Retinal pigment epithelial cell (primary cell): ENCODE measurements at regions not wholly inside any gene's neighbourhood (a gene's known extent, or its start where the extent isn't known, plus 50 kb on each side); places are given as distances from the start of the nearest gene placed in this dataset.

Experiments
- DNase-seq: peaks from one replicate; pipeline ENCODE4 v3.0.0-alpha.2; 2010; ENCODE audit warnings: low read depth
- H3K4me3 ChIP-seq: 2 replicates; pipeline ENCODE4 v1.5.1; 2011; ENCODE audit warnings: mild to moderate bottlenecking, low read length, control low read depth, moderate library complexity
- TF ChIP-seq, protein P1 (sequence below): conservative IDR thresholded peaks from 2 replicates; pipeline ENCODE4 v1.5.1; 2011; ENCODE audit warnings: low read depth, low read length, control low read depth, inconsistent platforms

DNA sequence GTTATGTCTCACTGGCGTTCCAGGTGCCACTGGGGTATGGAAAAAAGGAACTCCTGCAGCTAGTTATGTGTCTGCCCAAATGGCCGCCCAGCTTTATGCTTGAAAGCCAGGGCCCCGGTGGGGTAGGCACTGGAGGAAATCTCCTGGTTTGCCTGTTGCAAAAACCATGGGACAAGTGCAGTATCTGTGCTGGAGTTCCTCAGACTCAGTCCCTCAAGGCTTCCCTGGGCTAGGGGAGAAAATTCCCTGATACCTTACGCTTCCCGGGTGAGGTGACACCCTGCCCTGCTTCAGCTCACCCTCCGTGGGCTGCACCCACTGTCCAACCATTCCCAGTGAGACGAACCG is 90.3 kb upstream of the CDK6 start:
- no peak overlapping the region for H3K4me3 ChIP-seq
- TF ChIP-seq, protein P1, sequence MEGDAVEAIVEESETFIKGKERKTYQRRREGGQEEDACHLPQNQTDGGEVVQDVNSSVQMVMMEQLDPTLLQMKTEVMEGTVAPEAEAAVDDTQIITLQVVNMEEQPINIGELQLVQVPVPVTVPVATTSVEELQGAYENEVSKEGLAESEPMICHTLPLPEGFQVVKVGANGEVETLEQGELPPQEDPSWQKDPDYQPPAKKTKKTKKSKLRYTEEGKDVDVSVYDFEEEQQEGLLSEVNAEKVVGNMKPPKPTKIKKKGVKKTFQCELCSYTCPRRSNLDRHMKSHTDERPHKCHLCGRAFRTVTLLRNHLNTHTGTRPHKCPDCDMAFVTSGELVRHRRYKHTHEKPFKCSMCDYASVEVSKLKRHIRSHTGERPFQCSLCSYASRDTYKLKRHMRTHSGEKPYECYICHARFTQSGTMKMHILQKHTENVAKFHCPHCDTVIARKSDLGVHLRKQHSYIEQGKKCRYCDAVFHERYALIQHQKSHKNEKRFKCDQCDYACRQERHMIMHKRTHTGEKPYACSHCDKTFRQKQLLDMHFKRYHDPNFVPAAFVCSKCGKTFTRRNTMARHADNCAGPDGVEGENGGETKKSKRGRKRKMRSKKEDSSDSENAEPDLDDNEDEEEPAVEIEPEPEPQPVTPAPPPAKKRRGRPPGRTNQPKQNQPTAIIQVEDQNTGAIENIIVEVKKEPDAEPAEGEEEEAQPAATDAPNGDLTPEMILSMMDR = no peak
- DNase-seq = no peak

- TF ChIP-seq, protein P1 = no peak
- no peak overlapping the region for H3K4me3 ChIP-seq
- no peak for DNase-seq
Observed at GRCh38 chr7:92925876-92926696, 89.7 kb upstream of the CDK6 start.

DNA sequence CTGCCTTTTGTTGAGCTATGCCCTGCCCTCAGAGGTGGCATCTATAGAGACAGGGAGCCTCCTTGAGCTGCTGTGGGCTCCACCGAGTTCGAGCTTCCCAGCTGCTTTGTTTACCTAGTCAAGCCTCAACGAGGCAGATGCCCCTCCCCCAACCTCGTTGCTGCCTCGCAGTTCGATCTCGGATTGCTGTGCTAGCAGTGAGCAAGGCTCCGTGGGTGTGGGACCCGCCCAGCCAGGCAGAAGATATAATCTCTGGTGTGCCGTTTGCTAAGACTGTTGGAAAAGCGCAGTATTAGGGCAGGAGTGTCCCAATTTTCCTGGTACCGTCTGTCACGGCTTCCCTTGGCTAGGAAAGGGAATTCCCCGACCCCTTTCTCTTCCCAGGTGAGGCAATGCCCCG is 88.4 kb upstream of the CDK6 start:
- TF ChIP-seq, protein P1 = no peak
- DNase-seq = no peak
- H3K4me3 ChIP-seq = no peak overlapping the region

- TF ChIP-seq, protein P1 = no peak
- DNase-seq = no peak
- H3K4me3 ChIP-seq = no peak overlapping the region
Observed at GRCh38 chr7:92917230-92917629, 80.9 kb upstream of the CDK6 start.

- peak; percentile 97 for DNase-seq
- no peak overlapping the region for H3K4me3 ChIP-seq
- TF ChIP-seq, protein P1 = no peak
Observed at GRCh38 chr7:92916770-92917224, 80.4 kb upstream of the CDK6 start.

- TF ChIP-seq, protein P1 = no peak
- H3K4me3 ChIP-seq = no peak overlapping the region
- DNase-seq = no peak
Observed at GRCh38 chr7:92915348-92915747, 79.0 kb upstream of the CDK6 start.

DNA sequence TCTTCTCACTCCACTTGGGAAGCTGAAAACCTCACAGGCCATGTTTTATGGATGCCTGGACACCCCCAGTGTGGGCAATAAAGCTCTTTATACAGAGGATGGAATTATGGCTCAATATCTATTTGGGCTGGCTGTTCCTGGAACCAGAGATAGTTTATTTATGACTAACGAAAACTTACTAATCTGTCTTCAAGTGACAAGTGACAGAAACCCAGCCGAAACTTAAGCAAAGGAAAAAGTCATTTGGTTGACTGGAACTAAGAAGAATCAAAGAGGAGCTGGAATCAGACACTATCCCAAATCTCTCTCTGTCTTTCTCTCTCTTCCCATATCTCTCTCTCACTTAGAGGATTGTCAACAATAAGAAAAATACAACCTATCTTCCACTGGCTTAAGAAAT is 78.3 kb upstream of the CDK6 start:
- TF ChIP-seq, protein P1 = no peak
- no peak for DNase-seq
- H3K4me3 ChIP-seq = no peak overlapping the region
